Osteoblast (primary cell): ENCODE measurements at regions not wholly inside any gene's neighbourhood (a gene's known extent, or its start where the extent isn't known, plus 50 kb on each side); places are given as distances from the start of the nearest gene placed in this dataset.
"Not testable (repeated sequence)": the region's sequence is repeated elsewhere in the genome, so short reads cannot be mapped to it uniquely, and the experiment has no call there.

ENCODE experiments used
- DNase-seq: peaks from one replicate; pipeline ENCODE4 v3.0.0; 2011; ENCODE audit warnings: low spot score, mixed read lengths; ENCODE audit not compliant: insufficient read length; ENCODE audit errors: missing footprints
- H2AFZ ChIP-seq: 2 replicates; pipeline ENCODE4 v1.6.0; 2011; ENCODE audit warnings: mild to moderate bottlenecking, low read length
- H3K27ac ChIP-seq: 2 replicates; pipeline ENCODE4 v1.5.1; 2011; ENCODE audit warnings: mild to moderate bottlenecking, low read depth, low read length, moderate library complexity
- H3K27me3 ChIP-seq: 2 replicates; pipeline ENCODE4 v1.6.0; 2012; ENCODE audit warnings: mild to moderate bottlenecking, control low read depth, inconsistent platforms, low read length, moderate library complexity; ENCODE audit not compliant: insufficient read depth
- H3K36me3 ChIP-seq: 2 replicates; pipeline ENCODE4 v1.5.1; 2011; ENCODE audit warnings: mild to moderate bottlenecking, low read length, control low read depth, moderate library complexity; ENCODE audit not compliant: insufficient read depth
- H3K4me1 ChIP-seq: 2 replicates; pipeline ENCODE4 v1.5.1; 2011; ENCODE audit warnings: mild to moderate bottlenecking, low read length, control low read depth, moderate library complexity; ENCODE audit not compliant: insufficient read depth
- H3K4me2 ChIP-seq: 2 replicates; pipeline ENCODE4 v1.6.0; 2011; ENCODE audit warnings: mild to moderate bottlenecking, low read length; ENCODE audit not compliant: insufficient read depth
- H3K4me3 ChIP-seq: fragments of 200-600 bp; sonication (generic); 3 replicates; pipeline ENCODE4 v1.5.1; 2012; ENCODE audit warnings: mild to moderate bottlenecking, low read length, inconsistent platforms; ENCODE audit not compliant: insufficient read depth
- H3K79me2 ChIP-seq: 2 replicates; pipeline ENCODE4 v1.6.0; 2012; ENCODE audit warnings: mild to moderate bottlenecking, low read length, control low read depth, inconsistent platforms; ENCODE audit not compliant: insufficient read depth
- H3K9me3 ChIP-seq: 2 replicates; pipeline ENCODE4 v1.5.1; 2011; ENCODE audit warnings: low read depth, low read length, control low read depth
- H4K20me1 ChIP-seq: 2 replicates; pipeline ENCODE4 v1.6.0; 2012; ENCODE audit warnings: mild to moderate bottlenecking, low read length, control low read depth; ENCODE audit not compliant: insufficient read depth
- CTCF ChIP-seq: IDR thresholded peaks from 2 replicates; pipeline ENCODE4 v1.5.1; 2011; ENCODE audit warnings: mild to moderate bottlenecking, low read depth, low read length, moderate library complexity; ENCODE audit errors: extremely low read depth

- Histone ChIP-seq H3K27ac (no peak overlapping the region), H3K4me3 (no peak overlapping the region), H3K4me2 (no peak overlapping the region), H3K9me3 (no peaks in the 10 kb centered on the region), H3K27me3 (no peaks in the 10 kb centered on the region), H3K79me2 (no peaks in the 10 kb centered on the region), H4K20me1 (no peaks in the 10 kb centered on the region), H2AFZ (no peak overlapping the region), H3K36me3 (no peaks in the 10 kb centered on the region), H3K4me1 (no peaks in the 10 kb centered on the region)
- DNase-seq = no peak
- TF ChIP-seq CTCF = no peak
Observed at GRCh38 chr7:65221683-65222082, 152.0 kb upstream of the ZNF92 start.

GRCh38 chr7:65219623-65220022 is 154.0 kb upstream of the ZNF92 start:
- Histone ChIP-seq H3K4me1 (no peaks in the 10 kb centered on the region), H3K36me3 (no peaks in the 10 kb centered on the region), H4K20me1 (no peaks in the 10 kb centered on the region), H3K9me3 (no peaks in the 10 kb centered on the region), H3K79me2 (no peaks in the 10 kb centered on the region), H3K27me3 (no peaks in the 10 kb centered on the region), H2AFZ (no peak overlapping the region), H3K4me2 (no peak overlapping the region), H3K27ac (no peak overlapping the region), H3K4me3 (no peak overlapping the region)
- DNase-seq = no peak
- TF ChIP-seq CTCF = no peak

GRCh38 chr7:65216469-65216868 is 157.2 kb upstream of the ZNF92 start:
- Histone ChIP-seq H3K4me1 (no peaks in the 10 kb centered on the region), H3K4me2 (no peak overlapping the region), H3K9me3 (no peaks in the 10 kb centered on the region), H4K20me1 (no peaks in the 10 kb centered on the region), H3K4me3 (no peak overlapping the region), H3K79me2 (no peaks in the 10 kb centered on the region), H2AFZ (no peak overlapping the region), H3K36me3 (no peaks in the 10 kb centered on the region), H3K27ac (no peak overlapping the region), H3K27me3 (no peaks in the 10 kb centered on the region)
- no peak for DNase-seq
- TF ChIP-seq CTCF = peak; percentile 56

GRCh38 chr7:65213260-65213659 is 160.4 kb upstream of the ZNF92 start:
- not testable (repeated sequence) for H3K9me3 ChIP-seq, H3K4me3 ChIP-seq, H3K4me1 ChIP-seq, DNase-seq, H3K4me2 ChIP-seq, H3K27me3 ChIP-seq, H4K20me1 ChIP-seq, H3K36me3 ChIP-seq, H2AFZ ChIP-seq, H3K27ac ChIP-seq, H3K79me2 ChIP-seq

DNA sequence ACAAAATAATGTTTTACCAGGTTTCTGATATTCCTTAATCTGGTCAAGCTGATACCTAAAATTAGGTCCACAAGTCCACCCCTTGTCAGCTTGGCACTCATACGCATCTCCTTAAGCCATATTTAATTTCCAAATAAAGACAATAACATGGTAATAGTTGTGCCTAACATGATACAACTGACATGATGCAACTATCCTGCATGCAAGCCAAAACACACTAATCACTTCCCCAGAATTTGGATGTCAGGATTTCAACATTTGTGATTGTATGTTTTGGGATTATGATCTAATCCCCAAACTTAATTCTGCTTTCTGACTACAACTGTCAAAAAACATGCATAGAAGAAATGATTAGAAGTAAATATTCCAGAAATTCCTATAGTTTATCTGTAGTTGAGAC is 174.4 kb upstream of the ZNF92 start:
- H3K4me3 ChIP-seq, H3K4me2 ChIP-seq, H3K36me3 ChIP-seq, H3K27ac ChIP-seq, H3K27me3 ChIP-seq, H4K20me1 ChIP-seq, DNase-seq, H3K9me3 ChIP-seq, H3K79me2 ChIP-seq, H2AFZ ChIP-seq, H3K4me1 ChIP-seq: not testable (repeated sequence)

DNA sequence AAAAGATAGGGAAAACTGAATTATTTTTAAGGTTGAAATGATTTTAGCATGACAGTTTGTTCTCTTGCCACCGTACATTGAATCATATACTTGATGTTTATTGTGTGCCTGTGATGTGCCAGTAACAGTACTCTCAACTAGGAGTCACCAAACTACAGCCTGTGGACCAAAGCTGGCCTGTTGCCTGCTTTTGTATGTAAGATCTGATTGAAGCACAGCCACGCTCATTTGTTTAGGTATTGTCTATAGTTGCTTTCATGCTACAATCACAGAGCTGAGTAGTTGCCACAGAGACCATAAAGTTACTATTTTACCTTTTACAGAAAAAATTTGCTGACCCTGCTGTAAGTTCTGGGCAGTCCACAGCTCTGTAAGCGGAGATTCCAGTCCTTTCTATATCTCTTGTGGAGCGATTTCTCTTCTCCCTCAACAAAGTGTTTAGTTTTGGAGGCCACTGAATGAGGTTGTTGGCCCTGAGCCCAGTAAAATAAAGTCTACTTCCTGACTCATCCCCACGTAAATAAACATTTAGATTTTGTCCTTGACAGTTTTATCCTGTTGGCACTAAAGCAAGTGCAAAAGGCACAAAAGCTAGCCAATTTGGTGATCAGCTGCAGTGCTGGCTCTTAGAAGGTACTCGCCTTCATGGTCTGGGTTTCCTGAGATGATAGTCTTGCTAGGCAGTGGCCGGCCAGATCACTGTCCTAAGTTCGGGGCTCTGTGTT is 180.2 kb upstream of the ZNF92 start:
- not testable (repeated sequence) for H4K20me1 ChIP-seq, H3K9me3 ChIP-seq, H3K36me3 ChIP-seq, H3K4me1 ChIP-seq, H2AFZ ChIP-seq, H3K4me3 ChIP-seq, DNase-seq, H3K27me3 ChIP-seq, H3K27ac ChIP-seq, H3K4me2 ChIP-seq, H3K79me2 ChIP-seq

DNA sequence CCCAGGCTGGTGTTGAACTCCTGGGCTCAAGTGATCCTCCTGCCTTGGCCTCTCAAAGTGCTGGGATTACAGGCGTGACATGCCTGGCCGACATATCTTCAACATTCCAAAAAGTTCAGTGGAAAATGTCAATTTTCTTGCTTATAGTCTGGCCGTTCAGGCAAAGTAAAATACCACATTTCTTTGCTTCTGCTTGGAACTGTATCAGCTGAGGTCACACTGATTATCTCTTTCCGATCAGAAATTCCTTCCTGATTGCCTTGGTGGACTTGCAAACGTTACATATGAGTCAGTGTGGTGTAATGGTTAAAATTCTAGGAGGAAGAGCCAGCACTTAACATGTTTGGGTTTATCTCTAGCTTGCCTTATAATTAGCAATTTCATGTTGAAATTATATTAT is 170.6 kb upstream of the ERV3-1 start:
- H3K4me3 ChIP-seq, H4K20me1 ChIP-seq, DNase-seq, H3K9me3 ChIP-seq, H3K4me1 ChIP-seq, H3K27me3 ChIP-seq, H3K36me3 ChIP-seq, H2AFZ ChIP-seq, H3K79me2 ChIP-seq, H3K27ac ChIP-seq, H3K4me2 ChIP-seq: not testable (repeated sequence)
